ENCODE measurements at regions not wholly inside any gene's neighbourhood (a gene's known extent, or its start where the extent isn't known, plus 50 kb on each side); places are given as distances from the start of the nearest gene placed in this dataset.

- H3K4me3 ChIP-seq (ENCODE audit: control insufficient read depth, low read depth, low read length): no peak overlapping the region
- TF ChIP-seq CTCF (conservative IDR thresholded peaks at IDR 0.05; ENCODE audit: control insufficient read depth, insufficient read depth, low read depth, low read length): no peak
- no peak for DNase-seq (ENCODE audit: low read depth)
Measured at GRCh38 chr5:123813264-123813663, 301.3 kb downstream of the CSNK1G3 start.

GRCh38 chr5:123811831-123812230, 299.9 kb downstream of the CSNK1G3 start:
- H3K4me3 ChIP-seq (ENCODE audit: control insufficient read depth, low read depth, low read length): no peak overlapping the region
- no peak for TF ChIP-seq CTCF (conservative IDR thresholded peaks at IDR 0.05; ENCODE audit: control insufficient read depth, insufficient read depth, low read depth, low read length)
- DNase-seq (ENCODE audit: low read depth): no peak

- no peak for DNase-seq (ENCODE audit: low read depth)
- no peak for TF ChIP-seq CTCF (conservative IDR thresholded peaks at IDR 0.05; ENCODE audit: control insufficient read depth, insufficient read depth, low read depth, low read length)
- no peak overlapping the region for H3K4me3 ChIP-seq (ENCODE audit: control insufficient read depth, low read depth, low read length)
Measured at GRCh38 chr5:123810746-123811340, 298.9 kb downstream of the CSNK1G3 start.

- DNase-seq (ENCODE audit: low read depth): no peak
- H3K4me3 ChIP-seq (ENCODE audit: control insufficient read depth, low read depth, low read length): no peak overlapping the region
- no peak for TF ChIP-seq CTCF (conservative IDR thresholded peaks at IDR 0.05; ENCODE audit: control insufficient read depth, insufficient read depth, low read depth, low read length)
Measured at GRCh38 chr5:123810253-123810652, 298.3 kb downstream of the CSNK1G3 start.

GRCh38 chr5:123809594-123810221, 297.7 kb downstream of the CSNK1G3 start:
- TF ChIP-seq CTCF (conservative IDR thresholded peaks at IDR 0.05; ENCODE audit: control insufficient read depth, insufficient read depth, low read depth, low read length): no peak
- no peak overlapping the region for H3K4me3 ChIP-seq (ENCODE audit: control insufficient read depth, low read depth, low read length)
- no peak for DNase-seq (ENCODE audit: low read depth)

GRCh38 chr5:123808461-123809380, 296.7 kb downstream of the CSNK1G3 start:
- TF ChIP-seq CTCF (conservative IDR thresholded peaks at IDR 0.05; ENCODE audit: control insufficient read depth, insufficient read depth, low read depth, low read length): no peak
- DNase-seq (ENCODE audit: low read depth): no peak
- no peak overlapping the region for H3K4me3 ChIP-seq (ENCODE audit: control insufficient read depth, low read depth, low read length)

Data from fibroblast of mammary gland (primary cell).